Right renal cortex interstitium (tissue), 3 donors: ENCODE measurements at regions not wholly inside any gene's neighbourhood (a gene's known extent, or its start where the extent isn't known, plus 50 kb on each side); places are given as distances from the start of the nearest gene placed in this dataset.
A peak's percentile ranks its signal among the peaks of the same experiment; 100 is the strongest.
"Not testable (repeated sequence)": the region's sequence is repeated elsewhere in the genome, so short reads cannot be mapped to it uniquely, and the experiment has no call there.

Source experiments
- DNase-seq, 3 donors: peaks; one replicate each; pipeline ENCODE4 v3.0.0-alpha.2; 2013; ENCODE audit warnings: low read depth in 3 of 3, low spot score in 2 of 3

- no peak for DNase-seq
Observed at GRCh38 chrX:55142206-55142918, 53.5 kb downstream of the PAGE2 start.

DNA sequence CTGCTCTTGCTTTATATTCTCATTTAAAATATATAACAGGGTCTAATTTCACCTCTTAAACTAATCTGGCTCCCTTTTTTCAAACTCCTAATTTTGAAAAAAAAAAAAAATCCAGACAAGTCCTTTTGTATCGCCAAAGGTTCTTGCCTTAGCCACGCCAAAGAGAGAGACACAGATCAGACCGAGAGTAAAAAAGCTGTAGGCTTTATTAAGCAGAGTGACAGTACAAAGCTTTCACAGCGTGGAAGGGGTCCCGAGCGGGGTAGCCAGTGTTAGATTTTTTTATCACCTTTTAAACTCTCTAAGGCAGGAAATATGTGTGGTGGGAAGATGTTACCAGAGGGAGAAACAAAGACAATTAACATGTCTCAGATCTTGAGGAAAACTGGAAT is 54.1 kb downstream of the PAGE2 start:
- DNase-seq = no peak

DNA sequence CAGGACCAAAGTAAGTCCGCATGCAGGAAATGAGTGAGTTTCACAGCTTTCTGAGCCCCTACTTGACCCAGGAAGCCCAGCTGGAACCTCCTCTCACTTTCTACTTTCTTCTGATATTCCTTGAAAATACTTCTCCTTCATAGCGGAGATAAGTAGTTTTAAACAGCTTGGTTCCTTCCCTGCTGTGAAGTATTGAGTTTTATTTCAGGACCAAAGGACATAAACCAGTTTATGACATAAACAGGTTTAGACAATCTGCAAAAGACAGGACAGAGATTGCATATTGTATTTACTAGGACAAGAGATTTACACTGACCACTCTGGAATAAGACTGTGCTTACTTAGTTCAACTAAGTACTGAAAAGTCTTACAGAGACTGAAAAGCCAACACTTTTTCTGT is 54.8 kb downstream of the PAGE2 start:
- no peak for DNase-seq

GRCh38 chrX:55144697-55145096 is 55.9 kb downstream of the PAGE2 start:
- no peak for DNase-seq

DNA sequence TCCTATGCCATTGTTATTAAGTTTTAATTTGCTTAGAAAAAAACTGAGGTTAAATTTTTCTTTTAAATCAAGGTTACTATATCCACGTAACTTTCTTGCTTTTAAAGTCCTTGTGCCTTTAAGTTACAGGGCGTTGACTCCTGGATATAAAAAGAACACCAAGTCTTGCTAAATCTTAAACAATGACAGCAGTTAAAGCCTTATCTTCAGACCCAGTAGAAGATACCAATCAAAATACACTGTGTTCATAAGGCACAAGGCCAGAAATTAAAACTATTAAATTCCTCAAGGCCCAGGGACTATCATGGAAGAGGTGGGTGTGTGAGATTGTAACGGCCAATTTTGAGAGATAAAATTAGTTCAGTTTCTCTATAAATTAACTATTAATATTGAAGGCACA is 60.4 kb downstream of the PAGE2 start:
- no peak for DNase-seq

- no peak for DNase-seq
Observed at GRCh38 chrX:55151199-55151598, 62.4 kb downstream of the PAGE2 start.

DNA sequence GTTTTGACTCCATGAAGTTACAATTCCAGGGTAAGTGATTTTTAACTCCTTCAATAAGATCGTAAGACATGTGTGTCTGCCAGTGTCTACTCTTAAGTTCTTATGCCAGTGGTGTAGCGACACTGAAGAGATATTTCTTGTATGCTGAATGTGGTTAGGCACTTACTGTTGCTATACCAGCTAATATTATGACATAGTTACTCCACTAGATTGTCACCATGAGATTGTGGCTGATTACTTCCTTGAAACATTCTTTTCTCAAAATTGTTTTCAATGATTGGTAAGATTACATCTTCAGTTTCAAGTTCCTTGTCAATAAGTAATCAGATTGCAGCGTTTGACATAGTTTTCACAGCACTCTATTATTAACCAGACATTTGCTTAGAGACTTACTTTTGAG is 60.6 kb upstream of the PAGE5 start:
- no peak for DNase-seq

- DNase-seq = peak; percentile 72 to 79 (median 78)
Observed at GRCh38 chrX:55160685-55161552, 59.2 kb upstream of the PAGE5 start.

DNA sequence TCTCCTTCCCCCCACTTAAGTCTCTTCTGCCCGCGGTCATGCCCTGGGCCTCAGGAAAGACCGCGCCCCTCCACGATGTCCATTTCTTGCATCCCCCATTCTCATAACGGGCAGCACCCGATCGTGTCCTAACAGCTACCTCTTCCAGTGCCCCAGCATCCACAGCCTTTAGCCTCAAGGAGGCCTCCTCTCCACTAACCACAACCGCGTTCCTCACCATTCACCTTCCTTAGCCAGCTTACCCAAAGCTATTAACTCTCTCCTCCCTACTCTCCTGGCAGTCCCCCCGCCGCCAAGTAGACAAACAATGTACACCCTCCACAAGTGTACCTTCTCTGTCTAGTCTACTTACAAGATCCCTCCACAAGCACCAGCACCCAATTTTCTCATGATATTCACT is 58.6 kb upstream of the PAGE5 start:
- DNase-seq = no peak

- DNase-seq = no peak
Observed at GRCh38 chrX:55163171-55163570, 57.0 kb upstream of the PAGE5 start.

- DNase-seq = not testable (repeated sequence)
Observed at GRCh38 chrX:55165026-55165425, 55.1 kb upstream of the PAGE5 start.

GRCh38 chrX:55167124-55167803 is 52.9 kb upstream of the PAGE5 start:
- no peak for DNase-seq

DNA sequence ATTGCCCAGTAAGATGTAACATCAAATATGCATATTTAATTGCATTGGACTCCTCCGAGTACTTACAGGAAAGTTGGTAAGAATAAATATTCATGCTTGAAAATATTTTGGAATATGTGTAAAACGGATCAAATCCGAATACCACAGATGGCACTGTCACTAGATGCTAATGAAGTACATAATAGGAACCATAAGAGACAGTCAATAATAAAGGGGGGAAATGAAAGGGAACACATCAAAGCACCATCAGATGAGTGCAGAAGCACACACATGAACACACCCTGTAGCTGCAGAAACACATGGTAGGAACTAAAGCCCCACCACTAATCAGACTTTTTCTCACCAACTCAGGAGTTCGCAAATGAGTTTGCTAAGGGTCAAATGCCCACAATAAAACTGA is 52.2 kb upstream of the PAGE5 start:
- DNase-seq = no peak

GRCh38 chrX:55169782-55170181 is 50.4 kb upstream of the PAGE5 start:
- no peak for DNase-seq
